ENCODE measurements at regions not wholly inside any gene's neighbourhood (a gene's known extent, or its start where the extent isn't known, plus 50 kb on each side); places are given as distances from the start of the nearest gene placed in this dataset.

GRCh38 chr10:4725917-4726606 is 99.9 kb upstream of the AKR1E2 start:
- DNase-seq (ENCODE audit: low read depth, low spot score) (peak; percentile 91), ATAC-seq (peak; percentile 88)
- H3K4me1 ChIP-seq (ENCODE audit: control insufficient read depth, insufficient read depth, low read length) = no peaks in the 10 kb centered on the region
- ChIA-PET CTCF (no interaction called here), POLR2A (no interaction called here)
- H3K27me3 ChIP-seq (ENCODE audit: control insufficient read depth, insufficient read depth, low read length) = no peaks in the 10 kb centered on the region
- peaks cover 58% of the 10 kb centered on the region; the same call in 1 of the 2 replicates for H3K9me3 ChIP-seq (ENCODE audit: control insufficient read depth, insufficient read depth, low read depth, low read length)
- no peak overlapping the region for H3K4me3 ChIP-seq (ENCODE audit: low read depth in 2 of 2, low read length in 2 of 2)
- in situ Hi-C loops (cut with HindIII; ENCODE audit: low pct_unique_long_range_greater_than_20kb, low sequenced_read_pairs) (no loop called here), intact Hi-C loops (cut with micrococcal nuclease; ENCODE audit: unreplicated experiment) (no loop called here)
- H3K36me3 ChIP-seq (ENCODE audit: control insufficient read depth, insufficient read depth, low read length) = no peaks in the 10 kb centered on the region; the same call in 1 of the 2 replicates
- no TSS peak for BruUV-seq (replicated peaks)
- TF ChIP-seq TCF7L2 (IDR thresholded peaks at IDR 0.05; ENCODE audit: low read depth, low read length) = no peak
- peak; percentile 49; the same call in 1 of the 2 replicates for TF ChIP-seq POLR2AphosphoS5 (IDR thresholded peaks at IDR 0.05; ENCODE audit: low read depth, low read length)
- no peak for TF ChIP-seq REST (IDR thresholded peaks at IDR 0.05; ENCODE audit: insufficient read depth in 1 of 2, low read depth in 2 of 2, low read length in 1 of 2)
- no peak for TF ChIP-seq CTCF (IDR thresholded peaks at IDR 0.05)
- H3K27ac ChIP-seq (ENCODE audit: low read length) = peak overlapping the region; percentile 70

DNA sequence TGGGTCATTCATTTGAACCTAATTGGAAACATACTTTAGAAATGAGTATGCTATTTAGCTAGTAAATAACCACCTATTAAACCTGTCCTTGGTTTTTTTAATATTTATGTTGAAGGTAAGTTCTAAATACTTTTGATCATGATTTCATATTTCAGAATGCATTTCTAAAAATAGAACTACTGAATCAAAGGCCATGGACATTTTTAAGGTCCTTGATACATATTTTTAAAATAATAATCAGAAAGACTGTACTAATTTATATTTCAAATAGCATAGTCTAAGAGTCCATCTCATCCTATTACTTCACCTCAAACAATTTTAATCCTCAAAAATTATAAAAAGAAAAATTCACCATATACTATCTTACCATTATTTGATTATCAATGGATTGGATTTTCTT is 102.1 kb upstream of the AKR1E2 start:
- ATAC-seq = no peak
- H3K27ac ChIP-seq (ENCODE audit: low read length) = peak overlapping the region; percentile 63
- intact Hi-C loops (cut with micrococcal nuclease; ENCODE audit: unreplicated experiment) (no loop called here), in situ Hi-C loops (cut with HindIII; ENCODE audit: low pct_unique_long_range_greater_than_20kb, low sequenced_read_pairs) (no loop called here)
- no peak for DNase-seq (ENCODE audit: low read depth, low spot score)
- H3K9me3 ChIP-seq (ENCODE audit: control insufficient read depth, insufficient read depth, low read depth, low read length) = peaks cover 66% of the 10 kb centered on the region
- H3K4me3 ChIP-seq (ENCODE audit: low read depth in 2 of 2, low read length in 2 of 2) = no peak overlapping the region
- BruUV-seq (replicated peaks) = no TSS peak
- TF ChIP-seq SIN3A (IDR thresholded peaks at IDR 0.05; ENCODE audit: borderline replicate concordance, insufficient read depth, low read depth, low read length) = no peak
- TF ChIP-seq TCF7L2 (IDR thresholded peaks at IDR 0.05; ENCODE audit: low read depth, low read length) = no peak
- TF ChIP-seq CTCF (IDR thresholded peaks at IDR 0.05) = no peak
- TF ChIP-seq REST (IDR thresholded peaks at IDR 0.05; ENCODE audit: insufficient read depth in 1 of 2, low read depth in 2 of 2, low read length in 1 of 2) = no peak
- TF ChIP-seq POLR2AphosphoS5 (IDR thresholded peaks at IDR 0.05; ENCODE audit: low read depth, low read length) = no peak
- no peaks in the 10 kb centered on the region for H3K4me1 ChIP-seq (ENCODE audit: control insufficient read depth, insufficient read depth, low read length)
- CTCF ChIA-PET = no interaction called here
- POLR2A ChIA-PET = no interaction called here
- H3K27me3 ChIP-seq (ENCODE audit: control insufficient read depth, insufficient read depth, low read length) = no peaks in the 10 kb centered on the region
- no peaks in the 10 kb centered on the region; the same call in 1 of the 2 replicates for H3K36me3 ChIP-seq (ENCODE audit: control insufficient read depth, insufficient read depth, low read length)

Data from Panc1 (cell line).